ENCODE measurements at regions not wholly inside any gene's neighbourhood (a gene's known extent, or its start where the extent isn't known, plus 50 kb on each side); places are given as distances from the start of the nearest gene placed in this dataset.

DNA sequence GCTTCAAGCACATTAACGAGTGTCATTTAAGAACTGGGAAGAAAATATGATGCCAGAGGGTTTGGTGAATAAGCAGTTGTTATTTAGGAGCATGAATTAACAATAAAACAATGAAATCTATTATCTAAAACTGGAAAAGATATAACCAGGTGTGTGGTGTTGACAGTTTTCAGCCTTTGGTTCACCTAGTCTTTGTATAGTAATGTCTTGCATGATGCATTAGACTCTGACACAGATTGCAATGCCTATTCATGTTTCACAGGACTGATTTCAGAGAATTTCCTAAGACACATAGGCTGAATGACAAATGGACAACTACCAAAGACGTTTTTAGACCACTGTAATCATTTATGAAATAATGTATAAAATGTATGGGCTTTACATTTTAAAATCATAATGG, 135.1 kb upstream of the CAV2 start:
- no peak for DNase-seq (ENCODE audit: extremely low read depth in 1 of 4, low spot score in 3 of 4)
- no peak overlapping the region for H3K27ac ChIP-seq (ENCODE audit: extremely low read depth, low read depth, low read length)
- no peaks in the 10 kb centered on the region for H3K27me3 ChIP-seq (ENCODE audit: control insufficient read depth in 2 of 2, insufficient read depth in 2 of 2, low read length in 2 of 2)
- H2AFZ ChIP-seq (ENCODE audit: low read depth, low read length): no peak overlapping the region
- no peaks in the 10 kb centered on the region for H3K79me2 ChIP-seq (ENCODE audit: control insufficient read depth, insufficient read depth, low read length)
- peaks cover 0 to 6% of the 10 kb centered on the region in 2 experiments; a peak in 1 of 5 replicates for H3K4me1 ChIP-seq (replicated peaks in 1 of 2; ENCODE audit: control insufficient read depth in 2 of 2, insufficient read depth in 2 of 2, low read length in 2 of 2)
- ChIA-PET CTCF (ENCODE audit: low intra/inter-chr PET ratio) (no interaction called here), POLR2A (interaction anchor here (1.1 kb wide), 1 partner anchor 15 kb away, joined by 5 read pairs; no protein-coding TSS in a partner anchor)
- 0% methylated on average over 2 of the region's 2 CpGs for WGBS (ENCODE audit: insufficient coverage, low coverage, missing lambda C conversion rate)
- no peak overlapping the region for H3K4me2 ChIP-seq (ENCODE audit: insufficient read depth, low read length)
- no peak overlapping the region for H3K4me3 ChIP-seq
- no peaks in the 10 kb centered on the region for H3K9me3 ChIP-seq (replicated peaks; ENCODE audit: control insufficient read depth, insufficient read depth, low read depth, low read length)
- peak; percentile 38 for ATAC-seq
- no TSS peak for BruUV-seq (replicated peaks)
- H3K9me1 ChIP-seq (ENCODE audit: control insufficient read depth, insufficient read depth, low read length): no peaks in the 10 kb centered on the region
- no peaks in the 10 kb centered on the region for H4K20me1 ChIP-seq (replicated peaks; ENCODE audit: control insufficient read depth, insufficient read depth, low read length)
- no peak for FAIRE-seq
- no peaks in the 10 kb centered on the region for H3K36me3 ChIP-seq (ENCODE audit: control insufficient read depth, insufficient read depth, low read length)
- no peak overlapping the region for H3K9ac ChIP-seq (ENCODE audit: insufficient read depth in 1 of 2, low read depth in 2 of 2, low read length in 2 of 2)
- in situ Hi-C loops (cut with MboI) (no loop called here), intact Hi-C loops (cut with micrococcal nuclease) (no loop called here)
- TF ChIP-seq TAF7 (tag; IDR thresholded peaks at IDR 0.05) (no peak), MYNN (IDR thresholded peaks at IDR 0.05) (no peak), MYNN (CRISPR knock-in tag; IDR thresholded peaks at IDR 0.05) (no peak), JUND (IDR thresholded peaks at IDR 0.05; ENCODE audit: borderline replicate concordance, low read depth, low read length) (no peak), JUND (tag; IDR thresholded peaks at IDR 0.05; ENCODE audit: borderline replicate concordance, low read depth, low read length) (no peak)

DNA sequence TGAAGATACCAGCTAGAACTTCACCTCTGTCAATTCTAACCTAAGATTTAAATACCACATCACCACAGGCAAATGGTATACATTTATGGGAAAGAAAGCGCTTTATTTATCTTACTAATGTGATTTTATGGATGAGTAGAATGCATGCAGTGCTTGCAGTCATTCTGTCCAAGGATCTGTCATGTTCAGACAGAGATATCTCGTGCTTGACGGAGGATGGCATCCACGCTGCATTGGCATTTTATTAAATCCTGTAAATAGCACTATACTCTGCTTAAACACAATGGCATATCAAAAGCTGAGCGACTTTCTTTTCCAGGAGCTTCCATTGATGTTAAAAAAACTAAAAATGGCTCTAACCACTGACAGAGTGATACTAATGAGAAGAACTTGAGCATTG, 133.7 kb upstream of the CAV2 start:
- H3K9me1 ChIP-seq (ENCODE audit: control insufficient read depth, insufficient read depth, low read length): no peaks in the 10 kb centered on the region
- no peaks in the 10 kb centered on the region for H3K9me3 ChIP-seq (replicated peaks; ENCODE audit: control insufficient read depth, insufficient read depth, low read depth, low read length)
- DNase-seq (ENCODE audit: extremely low read depth in 1 of 4, low spot score in 3 of 4): no peak
- H3K4me1 ChIP-seq (replicated peaks in 1 of 2; ENCODE audit: control insufficient read depth in 2 of 2, insufficient read depth in 2 of 2, low read length in 2 of 2): peaks cover 0 to 6% of the 10 kb centered on the region in 2 experiments; a peak in 1 of 5 replicates
- WGBS (ENCODE audit: insufficient coverage, low coverage, missing lambda C conversion rate): 21% methylated on average over 5 of the region's 5 CpGs
- no peaks in the 10 kb centered on the region for H3K79me2 ChIP-seq (ENCODE audit: control insufficient read depth, insufficient read depth, low read length)
- intact Hi-C loops (cut with micrococcal nuclease): no loop called here
- no peak for ATAC-seq
- no peak overlapping the region for H3K4me3 ChIP-seq
- H4K20me1 ChIP-seq (replicated peaks; ENCODE audit: control insufficient read depth, insufficient read depth, low read length): no peaks in the 10 kb centered on the region
- H3K36me3 ChIP-seq (ENCODE audit: control insufficient read depth, insufficient read depth, low read length): no peaks in the 10 kb centered on the region
- H3K27ac ChIP-seq (ENCODE audit: extremely low read depth, low read depth, low read length): no peak overlapping the region
- no peak overlapping the region for H3K4me2 ChIP-seq (ENCODE audit: insufficient read depth, low read length)
- no peak overlapping the region for H3K9ac ChIP-seq (ENCODE audit: insufficient read depth in 1 of 2, low read depth in 2 of 2, low read length in 2 of 2)
- in situ Hi-C loops (cut with MboI): no loop called here
- ChIA-PET POLR2A (no interaction called here), CTCF (ENCODE audit: low intra/inter-chr PET ratio) (no interaction called here)
- no peaks in the 10 kb centered on the region for H3K27me3 ChIP-seq (ENCODE audit: control insufficient read depth in 2 of 2, insufficient read depth in 2 of 2, low read length in 2 of 2)
- FAIRE-seq: no peak
- TF ChIP-seq POLR2AphosphoS5 (IDR thresholded peaks at IDR 0.05; ENCODE audit: control insufficient read depth, insufficient read depth, low read depth, low read length) (no peak), TAF7 (tag; IDR thresholded peaks at IDR 0.05) (no peak), ATF3 (IDR thresholded peaks at IDR 0.05) (no peak), ATF3 (CRISPR knock-in tag; conservative IDR thresholded peaks at IDR 0.05) (no peak)
- TF ChIP-seq, protein P1, sequence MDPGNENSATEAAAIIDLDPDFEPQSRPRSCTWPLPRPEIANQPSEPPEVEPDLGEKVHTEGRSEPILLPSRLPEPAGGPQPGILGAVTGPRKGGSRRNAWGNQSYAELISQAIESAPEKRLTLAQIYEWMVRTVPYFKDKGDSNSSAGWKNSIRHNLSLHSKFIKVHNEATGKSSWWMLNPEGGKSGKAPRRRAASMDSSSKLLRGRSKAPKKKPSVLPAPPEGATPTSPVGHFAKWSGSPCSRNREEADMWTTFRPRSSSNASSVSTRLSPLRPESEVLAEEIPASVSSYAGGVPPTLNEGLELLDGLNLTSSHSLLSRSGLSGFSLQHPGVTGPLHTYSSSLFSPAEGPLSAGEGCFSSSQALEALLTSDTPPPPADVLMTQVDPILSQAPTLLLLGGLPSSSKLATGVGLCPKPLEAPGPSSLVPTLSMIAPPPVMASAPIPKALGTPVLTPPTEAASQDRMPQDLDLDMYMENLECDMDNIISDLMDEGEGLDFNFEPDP (CRISPR knock-in tag; IDR thresholded peaks at IDR 0.05): no peak
- no peak overlapping the region for H2AFZ ChIP-seq (ENCODE audit: low read depth, low read length)
- no TSS peak for BruUV-seq (replicated peaks)

Measured in K562 (cell line).